ENCODE measurements at regions not wholly inside any gene's neighbourhood (a gene's known extent, or its start where the extent isn't known, plus 50 kb on each side); places are given as distances from the start of the nearest gene placed in this dataset.

DNA sequence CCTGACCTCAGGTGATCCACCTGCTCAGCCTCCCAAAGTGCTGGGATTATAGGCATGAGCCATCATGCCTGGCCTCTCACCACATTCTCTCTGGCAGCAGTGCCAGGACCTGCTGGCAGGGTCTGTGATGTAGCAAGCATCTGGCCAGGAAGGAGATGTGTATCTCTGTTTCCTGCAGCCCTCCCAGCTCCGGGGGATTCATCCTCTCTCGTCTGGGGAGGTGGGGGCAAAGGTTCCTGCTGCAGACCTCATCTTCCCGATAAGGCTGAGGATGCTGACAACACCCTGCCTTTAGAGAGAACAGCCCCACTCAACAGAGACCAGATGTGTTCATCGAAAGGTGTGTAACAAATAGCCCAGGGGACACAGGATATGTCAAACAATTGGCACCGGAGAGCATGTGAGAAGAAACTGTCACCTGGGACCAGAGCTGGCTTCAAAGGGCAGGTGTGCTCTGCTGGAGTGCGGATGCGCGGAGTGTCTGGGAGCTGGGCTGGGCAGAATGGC lies 54.8 kb upstream of the SEC14L1 start:
- H3K4me1 ChIP-seq (ENCODE audit: insufficient read depth, low read length) = peaks cover 55% of the 10 kb centered on the region
- no peaks in the 10 kb centered on the region for H3K27me3 ChIP-seq (ENCODE audit: insufficient read depth, low read length, poor library complexity)
- DNase-seq (peak; percentile 47), ATAC-seq (ENCODE audit: insufficient read depth, low read depth) (no peak)
- no peak overlapping the region for H3K4me2 ChIP-seq (ENCODE audit: insufficient read depth, low read length)
- H3K9ac ChIP-seq (ENCODE audit: low read depth, low read length) = no peak overlapping the region
- no peak overlapping the region; the same call in 1 of the 2 replicates for H2AFZ ChIP-seq (ENCODE audit: low read depth, low read length)
- H4K20me1 ChIP-seq (ENCODE audit: insufficient read depth, low read length) = no peaks in the 10 kb centered on the region
- TF ChIP-seq, protein P1, sequence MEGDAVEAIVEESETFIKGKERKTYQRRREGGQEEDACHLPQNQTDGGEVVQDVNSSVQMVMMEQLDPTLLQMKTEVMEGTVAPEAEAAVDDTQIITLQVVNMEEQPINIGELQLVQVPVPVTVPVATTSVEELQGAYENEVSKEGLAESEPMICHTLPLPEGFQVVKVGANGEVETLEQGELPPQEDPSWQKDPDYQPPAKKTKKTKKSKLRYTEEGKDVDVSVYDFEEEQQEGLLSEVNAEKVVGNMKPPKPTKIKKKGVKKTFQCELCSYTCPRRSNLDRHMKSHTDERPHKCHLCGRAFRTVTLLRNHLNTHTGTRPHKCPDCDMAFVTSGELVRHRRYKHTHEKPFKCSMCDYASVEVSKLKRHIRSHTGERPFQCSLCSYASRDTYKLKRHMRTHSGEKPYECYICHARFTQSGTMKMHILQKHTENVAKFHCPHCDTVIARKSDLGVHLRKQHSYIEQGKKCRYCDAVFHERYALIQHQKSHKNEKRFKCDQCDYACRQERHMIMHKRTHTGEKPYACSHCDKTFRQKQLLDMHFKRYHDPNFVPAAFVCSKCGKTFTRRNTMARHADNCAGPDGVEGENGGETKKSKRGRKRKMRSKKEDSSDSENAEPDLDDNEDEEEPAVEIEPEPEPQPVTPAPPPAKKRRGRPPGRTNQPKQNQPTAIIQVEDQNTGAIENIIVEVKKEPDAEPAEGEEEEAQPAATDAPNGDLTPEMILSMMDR (IDR thresholded peaks at IDR 0.05; ENCODE audit: borderline replicate concordance, extremely low read depth, low read length, poor library complexity, severe bottlenecking) = no peak
- no peak for TF ChIP-seq EZH2 (IDR thresholded peaks at IDR 0.05; ENCODE audit: borderline replicate concordance, low read depth, low read length, severe bottlenecking)
- no peaks in the 10 kb centered on the region for H3K9me3 ChIP-seq (ENCODE audit: insufficient read depth, low read length, severe bottlenecking)
- peaks cover 26% of the 10 kb centered on the region for H3K79me2 ChIP-seq (ENCODE audit: insufficient read depth, low read length)
- no peak overlapping the region for H3K4me3 ChIP-seq (ENCODE audit: low read depth in 1 of 2, low read length in 2 of 2)
- peaks cover 21% of the 10 kb centered on the region for H3K36me3 ChIP-seq (ENCODE audit: insufficient read depth, low read length)
- no peak overlapping the region; the same call in 1 of the 2 replicates for H3K27ac ChIP-seq (ENCODE audit: low read length)

DNA sequence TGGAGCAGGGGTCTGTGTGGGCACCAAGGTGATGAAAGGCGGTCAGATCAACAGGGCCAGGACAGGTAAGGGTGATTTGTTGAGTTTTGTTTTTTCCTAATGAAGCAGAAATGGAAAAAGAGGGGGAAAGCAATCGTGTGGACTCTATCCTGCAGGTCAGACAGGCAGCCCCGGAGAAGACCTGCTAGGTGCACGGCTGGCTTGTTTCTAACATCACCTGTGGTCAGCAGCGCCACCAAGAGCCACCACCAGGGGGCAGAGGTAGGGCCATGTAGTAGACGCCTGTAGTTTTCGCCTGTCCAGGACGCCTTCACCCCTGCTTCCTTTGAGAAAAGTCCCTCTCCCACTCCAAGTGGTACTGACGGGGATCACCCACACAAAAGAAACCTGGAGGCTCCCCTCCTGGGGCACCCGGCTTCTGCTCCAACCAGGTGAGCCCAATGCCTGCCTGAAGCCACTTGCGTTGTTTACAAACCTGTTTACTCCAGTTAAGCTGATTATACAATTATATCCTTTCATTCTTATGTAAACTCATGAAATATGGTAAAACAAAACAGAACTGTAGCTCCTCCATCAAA lies 54.2 kb upstream of the SEC14L1 start:
- no peak overlapping the region for H3K4me3 ChIP-seq (ENCODE audit: low read depth in 1 of 2, low read length in 2 of 2)
- DNase-seq = peak; percentile 64
- peaks cover 27% of the 10 kb centered on the region for H3K36me3 ChIP-seq (ENCODE audit: insufficient read depth, low read length)
- H3K27me3 ChIP-seq (ENCODE audit: insufficient read depth, low read length, poor library complexity) = no peaks in the 10 kb centered on the region
- peak overlapping the region; percentile 43 for H2AFZ ChIP-seq (ENCODE audit: low read depth, low read length)
- H4K20me1 ChIP-seq (ENCODE audit: insufficient read depth, low read length) = no peaks in the 10 kb centered on the region
- H3K79me2 ChIP-seq (ENCODE audit: insufficient read depth, low read length) = peaks cover 31% of the 10 kb centered on the region
- ATAC-seq (ENCODE audit: insufficient read depth, low read depth) = no peak
- TF ChIP-seq, protein P1 (IDR thresholded peaks at IDR 0.05; ENCODE audit: borderline replicate concordance, extremely low read depth, low read length, poor library complexity, severe bottlenecking) = peak; percentile 87
- no peak for TF ChIP-seq EZH2 (IDR thresholded peaks at IDR 0.05; ENCODE audit: borderline replicate concordance, low read depth, low read length, severe bottlenecking)
- no peaks in the 10 kb centered on the region for H3K9me3 ChIP-seq (ENCODE audit: insufficient read depth, low read length, severe bottlenecking)
- peaks cover 61% of the 10 kb centered on the region for H3K4me1 ChIP-seq (ENCODE audit: insufficient read depth, low read length)
- H3K4me2 ChIP-seq (ENCODE audit: insufficient read depth, low read length) = no peak overlapping the region
- no peak overlapping the region for H3K9ac ChIP-seq (ENCODE audit: low read depth, low read length)
- no peak overlapping the region; the same call in 1 of the 2 replicates for H3K27ac ChIP-seq (ENCODE audit: low read length)

DNA sequence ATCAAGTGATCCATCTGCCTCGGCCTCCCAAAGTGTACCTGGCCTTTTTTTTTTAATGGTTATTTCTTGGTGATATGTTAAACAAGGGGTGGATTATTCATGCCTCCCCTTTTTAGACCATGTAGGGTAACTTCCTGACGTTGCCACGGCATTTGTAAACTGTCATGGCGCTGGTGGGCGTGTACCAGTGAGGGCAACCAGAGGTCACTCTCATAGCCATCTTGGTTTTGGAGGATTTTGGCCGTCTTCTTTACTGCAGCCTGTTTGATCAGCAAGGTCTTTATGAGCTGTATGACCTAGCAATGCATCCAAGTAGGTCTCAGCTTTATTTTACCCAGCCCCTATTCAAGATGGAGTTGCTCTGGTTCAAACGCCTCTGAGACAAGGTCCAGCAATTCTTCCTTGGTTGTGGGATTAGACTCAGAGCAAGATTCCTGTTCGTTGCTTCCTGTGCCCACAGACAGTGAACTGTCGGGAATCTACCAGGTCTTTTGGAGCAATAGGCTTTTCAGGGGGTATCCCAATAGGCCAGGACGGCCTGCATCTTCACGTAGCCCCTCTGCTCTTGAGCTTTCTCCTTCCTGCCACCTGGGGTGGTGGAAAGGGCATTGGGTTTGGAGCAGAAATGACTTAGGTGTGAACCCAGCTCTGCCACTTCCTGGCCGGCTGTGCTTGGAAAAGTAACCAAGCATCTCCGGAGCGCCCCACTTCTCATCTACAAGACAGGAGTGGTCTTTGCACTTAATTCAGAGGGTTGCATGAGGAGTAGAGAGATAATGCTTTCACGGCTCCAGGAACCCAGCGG lies 52.9 kb upstream of the SEC14L1 start:
- peak overlapping the region; percentile 89 for H3K9ac ChIP-seq (ENCODE audit: low read depth, low read length)
- DNase-seq (no peak), ATAC-seq (ENCODE audit: insufficient read depth, low read depth) (peak; percentile 1; the same call in 1 of the 3 replicates)
- peaks cover 69% of the 10 kb centered on the region for H3K4me1 ChIP-seq (ENCODE audit: insufficient read depth, low read length)
- peak overlapping the region; percentile 86 for H3K4me2 ChIP-seq (ENCODE audit: insufficient read depth, low read length)
- peaks cover 3% of the 10 kb centered on the region; the same call in 1 of the 2 replicates for H4K20me1 ChIP-seq (ENCODE audit: insufficient read depth, low read length)
- peaks cover 40% of the 10 kb centered on the region for H3K79me2 ChIP-seq (ENCODE audit: insufficient read depth, low read length)
- H3K36me3 ChIP-seq (ENCODE audit: insufficient read depth, low read length) = peaks cover 38% of the 10 kb centered on the region
- peak overlapping the region; percentile 71 to 79; a peak in 3 of 4 replicates for H3K4me3 ChIP-seq (ENCODE audit: low read depth in 1 of 2, low read length in 2 of 2)
- H3K27me3 ChIP-seq (ENCODE audit: insufficient read depth, low read length, poor library complexity) = no peaks in the 10 kb centered on the region
- no peaks in the 10 kb centered on the region for H3K9me3 ChIP-seq (ENCODE audit: insufficient read depth, low read length, severe bottlenecking)
- TF ChIP-seq EZH2 (IDR thresholded peaks at IDR 0.05; ENCODE audit: borderline replicate concordance, low read depth, low read length, severe bottlenecking) = no peak
- TF ChIP-seq, protein P1 (IDR thresholded peaks at IDR 0.05; ENCODE audit: borderline replicate concordance, extremely low read depth, low read length, poor library complexity, severe bottlenecking) = no peak
- peak overlapping the region; percentile 84 for H3K27ac ChIP-seq (ENCODE audit: low read length)
- peak overlapping the region; percentile 76 for H2AFZ ChIP-seq (ENCODE audit: low read depth, low read length)
